HCT116 (cell line): ENCODE measurements at regions not wholly inside any gene's neighbourhood (a gene's known extent, or its start where the extent isn't known, plus 50 kb on each side); places are given as distances from the start of the nearest gene placed in this dataset.

Experiments used
- ATAC-seq: fragments of 200-7000 bp; cut with Tn5 transposase; 2 replicates; pipeline ENCODE4 v1.9.1; 2020; ENCODE audit warnings: mild to moderate bottlenecking, moderate library complexity
- BruUV-seq: library from RNA; stranded (reverse); fragments of 400-500 nt; replicated peaks from 2 replicates; lab custom pipeline; 2021; lab: Mats Ljungman, UMichigan
- CTCF ChIA-PET: fragments of 300-600 bp; sonication (Branson Sonifier 250); formaldehyde crosslinking; loops from one replicate; lab custom pipeline; 2021; ENCODE audit warnings: antibody characterized with exemption; lab: Charles Lee
- POLR2A ChIA-PET: fragments of 300-600, 350-600 bp; sonication (Branson Sonifier 250); formaldehyde crosslinking; loops from one replicate; lab custom pipeline; 2021; ENCODE audit warnings: antibody characterized with exemption; lab: Charles Lee
- RAD21 ChIA-PET, 2 experiments: fragments of 300-600 bp; sonication (Branson Sonifier 250); formaldehyde crosslinking; loops; one replicate each; lab custom pipeline; 2023; ENCODE audit warnings: low total read pairs in 2 of 2; ENCODE audit not compliant: uncharacterized antibody in 2 of 2, unreplicated experiment in 2 of 2, low non-redundant PET in 1 of 2; lab: Charles Lee
- DNase-seq: peaks from one replicate; pipeline ENCODE4 v3.0.0-alpha.2; 2010; ENCODE audit warnings: low read depth, low spot score
- H2AFZ ChIP-seq: fragments of 200-600 bp; shearing (Covaris generic), sonication (generic); 2 replicates; pipeline ENCODE4 v1.6.1; 2017; ENCODE audit warnings: low read depth, mixed run types, mixed read lengths, antibody characterized with exemption, low read length; ENCODE audit not compliant: poor library complexity, severe bottlenecking
- H3K27ac ChIP-seq: 2 replicates; pipeline ENCODE4 v1.5.1; 2012; ENCODE audit warnings: low read depth, low read length
- H3K27me3 ChIP-seq: fragments of 200-600 bp; sonication (generic); 2 replicates; pipeline ENCODE4 v1.6.1; 2016; ENCODE audit warnings: mixed run types, low read length, mixed read lengths; ENCODE audit not compliant: insufficient read depth
- H3K36me3 ChIP-seq, 2 experiments: fragments of 200-500 bp in 1 of 2; fragments of 200-600 bp in 1 of 2; sonication (Bioruptor generic) in 1 of 2; sonication (generic) in 1 of 2; 2 replicates each; pipeline versions ENCODE4 v1.5.1 to v1.6.1; 2014 to 2016; ENCODE audit warnings: low read length in 2 of 2, inconsistent platforms in 1 of 2, mixed read lengths in 1 of 2, mixed run types in 1 of 2; ENCODE audit not compliant: insufficient read depth in 2 of 2, control insufficient read depth in 1 of 2
- H3K4me1 ChIP-seq, 2 experiments: fragments of 200-600 bp in 1 of 2; sonication (generic) in 1 of 2; 2 replicates each; pipeline versions ENCODE4 v1.5.1 to v1.6.1; 2012 to 2017; ENCODE audit warnings: low read length in 2 of 2, inconsistent platforms in 1 of 2, mild to moderate bottlenecking in 1 of 2, mixed read lengths in 1 of 2, mixed run types in 1 of 2, moderate library complexity in 1 of 2; ENCODE audit not compliant: insufficient read depth in 2 of 2, control insufficient read depth in 1 of 2
- H3K4me2 ChIP-seq: fragments of 200-600 bp; sonication (generic); 2 replicates; pipeline ENCODE4 v1.6.1; 2017; ENCODE audit warnings: mixed run types, low read length, mixed read lengths
- H3K4me3 ChIP-seq, 2 experiments: fragments of 200-600 bp in 1 of 2; sonication (generic) in 1 of 2; replicated peaks in 1 of 2; 2 replicates each; pipeline ENCODE4 v1.5.1; 2011 to 2016; ENCODE audit warnings: low read length in 2 of 2, control low read depth in 1 of 2, low read depth in 1 of 2, mild to moderate bottlenecking in 1 of 2, mixed read lengths in 1 of 2, mixed run types in 1 of 2
- H3K79me2 ChIP-seq: fragments of 200-600 bp; sonication (generic); 2 replicates; pipeline ENCODE4 v1.6.1; 2017; ENCODE audit warnings: mild to moderate bottlenecking, mixed run types, low read length, moderate library complexity, mixed read lengths; ENCODE audit not compliant: insufficient read depth
- H3K9ac ChIP-seq: fragments of 200-600 bp; sonication (generic); 2 replicates; pipeline ENCODE4 v1.6.1; 2016; ENCODE audit warnings: low read length, mixed read lengths
- H3K9me2 ChIP-seq: fragments of 200-600 bp; sonication (generic), shearing (Covaris generic); 2 replicates; pipeline ENCODE4 v1.6.1; 2017; ENCODE audit warnings: mixed run types, mild to moderate bottlenecking, moderate library complexity; ENCODE audit not compliant: insufficient read depth
- H3K9me3 ChIP-seq, 2 experiments: fragments of 200-500 bp in 1 of 2; fragments of 200-600 bp in 1 of 2; sonication (Bioruptor generic) in 1 of 2; sonication (generic) in 1 of 2; 2 replicates each; pipeline ENCODE4 v1.6.1; 2014 to 2017; ENCODE audit warnings: low read length in 2 of 2, mixed read lengths in 2 of 2, inconsistent platforms in 1 of 2, low read depth in 1 of 2, mild to moderate bottlenecking in 1 of 2, mixed run types in 1 of 2, moderate library complexity in 1 of 2; ENCODE audit not compliant: control insufficient read depth in 1 of 2, insufficient read depth in 1 of 2
- H4K20me1 ChIP-seq: fragments of 200-600 bp; sonication (generic), shearing (Covaris generic); 2 replicates; pipeline ENCODE4 v1.6.1; 2017; ENCODE audit warnings: mixed run types, mild to moderate bottlenecking, moderate library complexity; ENCODE audit not compliant: insufficient read depth
- ATF3 ChIP-seq: IDR thresholded peaks from 2 replicates; pipeline ENCODE4 v1.6.1; 2012
- CBX3 ChIP-seq: IDR thresholded peaks from 2 replicates; pipeline ENCODE4 v1.6.1; 2012; ENCODE audit warnings: low read depth
- CTCF ChIP-seq, 3 experiments: fragments of 200-600 bp in 1 of 3; sonication (generic) in 1 of 3; IDR thresholded peaks in 2 of 3; conservative IDR thresholded peaks in 1 of 3; 2 replicates each; pipeline ENCODE4 v1.5.1; 2012 to 2017; ENCODE audit warnings: low read depth in 2 of 3, low read length in 2 of 3, antibody characterized with exemption in 1 of 3, borderline replicate concordance in 1 of 3, control low read depth in 1 of 3, mild to moderate bottlenecking in 1 of 3, mixed read lengths in 1 of 3, mixed run types in 1 of 3, moderate library complexity in 1 of 3; ENCODE audit not compliant: insufficient read depth in 1 of 3
- EGR1 ChIP-seq: IDR thresholded peaks from 2 replicates; pipeline ENCODE4 v1.6.1; 2012; ENCODE audit warnings: low read depth
- ELF1 ChIP-seq: IDR thresholded peaks from 2 replicates; pipeline ENCODE4 v1.6.1; 2012; ENCODE audit warnings: low read depth, borderline replicate concordance
- EZH2phosphoT487 ChIP-seq: fragments of 200-600 bp; IDR thresholded peaks from 2 replicates; pipeline ENCODE4 v1.6.1; 2018; ENCODE audit warnings: antibody characterized with exemption, borderline replicate concordance
- FOSL1 ChIP-seq: IDR thresholded peaks from 2 replicates; pipeline ENCODE4 v1.6.1; 2012; ENCODE audit warnings: low read depth
- JUND ChIP-seq: IDR thresholded peaks from 2 replicates; pipeline ENCODE4 v1.6.1; 2012
- MAX ChIP-seq: IDR thresholded peaks from 2 replicates; pipeline ENCODE4 v1.6.1; 2012
- SRF ChIP-seq: IDR thresholded peaks from 2 replicates; pipeline ENCODE4 v1.6.1; 2012; ENCODE audit warnings: low read depth
- TCF7L2 ChIP-seq: IDR thresholded peaks from 2 replicates; pipeline ENCODE4 v1.7.0; 2011; ENCODE audit warnings: borderline replicate concordance, inconsistent platforms; ENCODE audit not compliant: insufficient read depth, insufficient read length; ENCODE audit errors: extremely low read depth
- intact Hi-C: fragments of 100-400 bp; cut with micrococcal nuclease; formaldehyde crosslinking; loops from 2 replicates; pipeline ENCODE4 v1.10.0; 2022
- TF ChIP-seq, protein P1 (sequence below): IDR thresholded peaks from 2 replicates; pipeline ENCODE4 v1.6.1; 2012; ENCODE audit warnings: low read depth

DNA sequence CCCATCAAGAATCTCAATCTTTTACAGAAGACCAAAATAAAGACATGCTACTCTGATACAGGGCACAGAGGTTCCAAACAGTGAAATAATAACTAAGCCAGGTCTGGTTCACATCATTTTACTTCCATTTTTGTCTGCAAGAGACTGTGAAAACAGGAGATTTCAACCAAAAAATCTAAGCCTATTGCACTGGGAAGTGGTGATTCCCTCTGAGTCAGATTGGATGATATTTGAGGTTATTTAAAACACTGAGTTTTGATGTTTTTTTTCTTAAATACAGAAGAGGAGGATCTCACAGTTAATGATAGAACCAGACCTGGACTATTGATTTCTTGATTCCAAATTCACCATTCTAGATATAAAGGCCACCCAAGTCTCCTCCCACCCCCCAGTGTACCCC is 117.3 kb upstream of the FAM20A start:
- ATAC-seq (no peak), DNase-seq (no peak)
- intact Hi-C loops = loop anchor here (5.0 kb wide), 1 partner anchor 1149 kb away; no protein-coding TSS in a partner anchor
- RAD21 ChIA-PET = no interaction called here
- Histone ChIP-seq H2AFZ (no peak overlapping the region), H3K27ac (no peak overlapping the region), H3K9me2 (no peaks in the 10 kb centered on the region), H3K4me3 (no peak overlapping the region)
- POLR2A ChIA-PET = no interaction called here
- TF ChIP-seq SRF (no peak), MAX (no peak), EZH2phosphoT487 (no peak), TCF7L2 (no peak), ATF3 (no peak), CBX3 (no peak), ELF1 (no peak), CTCF (IDR thresholded peaks at IDR 0.05 in 2 of 3, conservative IDR thresholded peaks at IDR 0.05 in 1 of 3; ENCODE audit: borderline replicate concordance in 1 of 3, insufficient read depth in 1 of 3, low read depth in 2 of 3, low read length in 2 of 3) (no peak), JUND (no peak), FOSL1 (no peak), EGR1 (no peak)
- TF ChIP-seq, protein P1, sequence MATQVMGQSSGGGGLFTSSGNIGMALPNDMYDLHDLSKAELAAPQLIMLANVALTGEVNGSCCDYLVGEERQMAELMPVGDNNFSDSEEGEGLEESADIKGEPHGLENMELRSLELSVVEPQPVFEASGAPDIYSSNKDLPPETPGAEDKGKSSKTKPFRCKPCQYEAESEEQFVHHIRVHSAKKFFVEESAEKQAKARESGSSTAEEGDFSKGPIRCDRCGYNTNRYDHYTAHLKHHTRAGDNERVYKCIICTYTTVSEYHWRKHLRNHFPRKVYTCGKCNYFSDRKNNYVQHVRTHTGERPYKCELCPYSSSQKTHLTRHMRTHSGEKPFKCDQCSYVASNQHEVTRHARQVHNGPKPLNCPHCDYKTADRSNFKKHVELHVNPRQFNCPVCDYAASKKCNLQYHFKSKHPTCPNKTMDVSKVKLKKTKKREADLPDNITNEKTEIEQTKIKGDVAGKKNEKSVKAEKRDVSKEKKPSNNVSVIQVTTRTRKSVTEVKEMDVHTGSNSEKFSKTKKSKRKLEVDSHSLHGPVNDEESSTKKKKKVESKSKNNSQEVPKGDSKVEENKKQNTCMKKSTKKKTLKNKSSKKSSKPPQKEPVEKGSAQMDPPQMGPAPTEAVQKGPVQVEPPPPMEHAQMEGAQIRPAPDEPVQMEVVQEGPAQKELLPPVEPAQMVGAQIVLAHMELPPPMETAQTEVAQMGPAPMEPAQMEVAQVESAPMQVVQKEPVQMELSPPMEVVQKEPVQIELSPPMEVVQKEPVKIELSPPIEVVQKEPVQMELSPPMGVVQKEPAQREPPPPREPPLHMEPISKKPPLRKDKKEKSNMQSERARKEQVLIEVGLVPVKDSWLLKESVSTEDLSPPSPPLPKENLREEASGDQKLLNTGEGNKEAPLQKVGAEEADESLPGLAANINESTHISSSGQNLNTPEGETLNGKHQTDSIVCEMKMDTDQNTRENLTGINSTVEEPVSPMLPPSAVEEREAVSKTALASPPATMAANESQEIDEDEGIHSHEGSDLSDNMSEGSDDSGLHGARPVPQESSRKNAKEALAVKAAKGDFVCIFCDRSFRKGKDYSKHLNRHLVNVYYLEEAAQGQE = no peak
- TF ChIP-seq, all 23 proteins: peak for 0
- BruUV-seq = no TSS peak
- Histone ChIP-seq H3K27me3 (no peaks in the 10 kb centered on the region), H3K36me3 (no peaks in the 10 kb centered on the region), H3K9me3 (no peaks in the 10 kb centered on the region), H3K79me2 (no peaks in the 10 kb centered on the region), H4K20me1 (no peaks in the 10 kb centered on the region), H3K4me2 (no peak overlapping the region), H3K9ac (no peak overlapping the region), H3K4me1 (no peaks in the 10 kb centered on the region)
- CTCF ChIA-PET = interaction anchor here (1.0 kb wide), 1 partner anchor 23 kb away, joined by 3 read pairs; no protein-coding TSS in a partner anchor
